Effector memory CD8-positive, alpha-beta T cell (primary cell): ENCODE measurements at regions not wholly inside any gene's neighbourhood (a gene's known extent, or its start where the extent isn't known, plus 50 kb on each side); places are given as distances from the start of the nearest gene placed in this dataset.

Source experiments
- ATAC-seq: fragments of 150-1000 bp; cut with Tn5 transposase; replicated peaks from 2 replicates; pipeline ENCODE4 v1.10.0; 2021; ENCODE audit warnings: mild to moderate bottlenecking, moderate library complexity
- DNase-seq, 3 experiments: peaks; one replicate each; pipeline ENCODE4 v3.0.0; 2021
- H3K27ac Mint-ChIP-seq, 2 donors: one replicate each; pipeline ENCODE4 v1.8.0; 2022; ENCODE audit warnings: mild to moderate bottlenecking in 2 of 2, mixed read lengths in 2 of 2, moderate library complexity in 2 of 2
- H3K27me3 Mint-ChIP-seq, 2 donors: one replicate each; pipeline ENCODE4 v1.8.0; 2022; ENCODE audit warnings: mixed read lengths in 2 of 2
- H3K36me3 Mint-ChIP-seq: one replicate; pipeline ENCODE4 v1.8.0; 2022; ENCODE audit warnings: mild to moderate bottlenecking, moderate library complexity, mixed read lengths; ENCODE audit not compliant: insufficient read depth
- H3K4me1 Mint-ChIP-seq, 2 donors: one replicate each; pipeline ENCODE4 v1.8.0; 2022; ENCODE audit warnings: low read depth in 2 of 2, mixed read lengths in 2 of 2
- H3K4me3 Mint-ChIP-seq, 2 donors: one replicate each; pipeline ENCODE4 v1.8.0; 2022; ENCODE audit warnings: mild to moderate bottlenecking in 2 of 2, mixed read lengths in 2 of 2, moderate library complexity in 2 of 2
- H3K9me3 Mint-ChIP-seq, 2 donors: one replicate each; pipeline ENCODE4 v1.8.0; 2022; ENCODE audit warnings: mixed read lengths in 2 of 2

- Mint-ChIP-seq H3K9me3 (no peaks in the 10 kb centered on the region), H3K27ac (no peak overlapping the region), H3K27me3 (no peaks in the 10 kb centered on the region), H3K4me1 (peaks cover 0 to under 1% of the 10 kb centered on the region in 2 donors), H3K36me3 (no peaks in the 10 kb centered on the region), H3K4me3 (no peak overlapping the region)
- ATAC-seq = no peak
- DNase-seq = no peak
Observed at GRCh38 chr6:79864421-79864820, 82.9 kb downstream of the ELOVL4 start.

- H3K36me3 Mint-ChIP-seq = no peaks in the 10 kb centered on the region
- no peaks in the 10 kb centered on the region for H3K27me3 Mint-ChIP-seq
- ATAC-seq = no peak
- H3K4me3 Mint-ChIP-seq = no peak overlapping the region
- H3K4me1 Mint-ChIP-seq = no peaks in the 10 kb centered on the region
- H3K9me3 Mint-ChIP-seq = no peaks in the 10 kb centered on the region
- DNase-seq = no peak
- no peak overlapping the region for H3K27ac Mint-ChIP-seq
Observed at GRCh38 chr6:79864001-79864400, 83.4 kb downstream of the ELOVL4 start.

DNA sequence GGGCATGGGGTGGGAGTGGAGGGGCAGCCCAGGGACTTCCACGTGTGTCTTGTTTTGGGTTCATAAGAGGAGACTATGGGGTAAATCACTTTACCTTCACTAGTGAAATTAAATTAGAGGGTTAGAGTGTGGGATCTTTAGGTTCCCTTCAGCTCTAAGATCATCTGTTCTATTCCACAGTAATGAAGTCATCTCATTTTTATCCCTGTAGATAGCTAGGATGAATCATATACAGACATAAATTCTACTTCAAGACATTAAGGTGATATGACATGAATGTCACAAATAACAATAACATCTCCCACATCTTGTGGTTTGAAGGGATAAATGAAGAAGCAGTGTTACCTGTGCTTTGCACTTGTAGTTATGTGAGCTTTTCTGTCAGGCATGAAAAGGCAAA is 83.8 kb downstream of the ELOVL4 start:
- Mint-ChIP-seq H3K9me3 (no peaks in the 10 kb centered on the region), H3K4me1 (no peaks in the 10 kb centered on the region), H3K27ac (no peak overlapping the region), H3K27me3 (no peaks in the 10 kb centered on the region), H3K4me3 (no peak overlapping the region), H3K36me3 (no peaks in the 10 kb centered on the region)
- no peak for ATAC-seq
- DNase-seq = no peak

GRCh38 chr6:79862711-79863110 is 84.6 kb downstream of the ELOVL4 start:
- H3K4me3 Mint-ChIP-seq = no peak overlapping the region
- H3K4me1 Mint-ChIP-seq = no peaks in the 10 kb centered on the region
- no peak for DNase-seq
- H3K27me3 Mint-ChIP-seq = no peaks in the 10 kb centered on the region
- H3K36me3 Mint-ChIP-seq = no peaks in the 10 kb centered on the region
- ATAC-seq = no peak
- no peaks in the 10 kb centered on the region for H3K9me3 Mint-ChIP-seq
- no peak overlapping the region for H3K27ac Mint-ChIP-seq

GRCh38 chr6:79862126-79862525 is 85.2 kb downstream of the ELOVL4 start:
- Mint-ChIP-seq H3K27ac (no peak overlapping the region), H3K4me3 (no peak overlapping the region), H3K9me3 (no peaks in the 10 kb centered on the region), H3K4me1 (no peaks in the 10 kb centered on the region), H3K27me3 (no peaks in the 10 kb centered on the region), H3K36me3 (no peaks in the 10 kb centered on the region)
- DNase-seq (no peak), ATAC-seq (no peak)

GRCh38 chr6:79861023-79861422 is 86.3 kb downstream of the ELOVL4 start:
- DNase-seq (no peak), ATAC-seq (no peak)
- no peaks in the 10 kb centered on the region for H3K27me3 Mint-ChIP-seq
- H3K9me3 Mint-ChIP-seq = no peaks in the 10 kb centered on the region
- no peaks in the 10 kb centered on the region for H3K4me1 Mint-ChIP-seq
- H3K27ac Mint-ChIP-seq = no peak overlapping the region
- no peaks in the 10 kb centered on the region for H3K36me3 Mint-ChIP-seq
- no peak overlapping the region for H3K4me3 Mint-ChIP-seq

DNA sequence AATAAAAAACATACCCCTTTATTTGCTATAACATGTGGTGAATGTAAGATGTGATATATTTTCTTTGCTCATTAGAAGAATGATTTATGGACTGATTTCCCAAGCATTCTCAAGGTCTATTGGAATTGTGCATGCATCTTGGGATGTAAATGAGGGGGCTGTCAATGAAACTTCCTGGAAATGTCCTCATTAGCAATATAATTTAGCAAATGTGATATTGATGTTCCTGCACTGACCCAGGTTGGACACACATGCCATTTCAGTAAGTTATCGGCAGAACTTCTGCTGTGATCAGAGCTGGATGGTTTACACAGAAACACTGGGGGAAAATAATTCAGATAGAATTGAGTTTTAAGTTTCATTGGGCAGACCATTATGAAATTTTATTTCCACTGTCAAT is 99.9 kb downstream of the ELOVL4 start:
- Mint-ChIP-seq H3K9me3 (no peaks in the 10 kb centered on the region), H3K4me1 (no peaks in the 10 kb centered on the region), H3K4me3 (no peak overlapping the region), H3K36me3 (no peaks in the 10 kb centered on the region), H3K27me3 (peaks cover 27 to 28% of the 10 kb centered on the region in 2 donors), H3K27ac (no peak overlapping the region)
- no peak for DNase-seq
- no peak for ATAC-seq

GRCh38 chr6:79842376-79843040 is 104.8 kb downstream of the ELOVL4 start:
- no peak for ATAC-seq
- Mint-ChIP-seq H3K4me1 (no peaks in the 10 kb centered on the region), H3K4me3 (no peak overlapping the region), H3K36me3 (no peaks in the 10 kb centered on the region), H3K27ac (no peak overlapping the region), H3K9me3 (peaks cover 0 to 4% of the 10 kb centered on the region in 2 donors), H3K27me3 (peaks cover 11 to 26% of the 10 kb centered on the region in 2 donors)
- no peak for DNase-seq

GRCh38 chr6:79841577-79842375 is 105.6 kb downstream of the ELOVL4 start:
- no peaks in the 10 kb centered on the region for H3K36me3 Mint-ChIP-seq
- DNase-seq (no peak), ATAC-seq (no peak)
- peaks cover 9 to 29% of the 10 kb centered on the region in 2 donors for H3K27me3 Mint-ChIP-seq
- peaks cover 0 to 4% of the 10 kb centered on the region in 2 donors for H3K9me3 Mint-ChIP-seq
- no peak overlapping the region for H3K27ac Mint-ChIP-seq
- no peaks in the 10 kb centered on the region for H3K4me1 Mint-ChIP-seq
- no peak overlapping the region for H3K4me3 Mint-ChIP-seq

- Mint-ChIP-seq H3K27me3 (peaks cover 32 to 37% of the 10 kb centered on the region in 2 donors), H3K4me1 (no peaks in the 10 kb centered on the region)
Observed at GRCh38 chr6:79838851-79839250, 108.5 kb downstream of the ELOVL4 start.

DNA sequence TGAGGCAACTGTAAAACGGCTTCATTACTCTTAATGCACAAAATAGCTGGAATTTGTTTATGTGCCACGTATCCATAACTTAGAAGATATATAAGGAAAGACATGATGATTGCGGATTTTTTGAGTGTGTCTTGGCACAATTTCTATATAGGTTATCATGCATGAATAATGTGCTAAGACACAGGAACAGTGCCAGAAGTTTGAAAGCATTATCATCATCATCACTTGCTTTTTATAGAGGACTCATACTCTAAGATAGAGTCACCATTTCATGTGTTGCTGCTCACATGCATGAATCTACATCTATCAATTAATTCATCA is 113.4 kb downstream of the ELOVL4 start:
- DNase-seq (no peak), ATAC-seq (no peak)
- Mint-ChIP-seq H3K36me3 (no peaks in the 10 kb centered on the region), H3K4me1 (no peaks in the 10 kb centered on the region), H3K27me3 (peaks cover 33 to 39% of the 10 kb centered on the region in 2 donors), H3K9me3 (no peaks in the 10 kb centered on the region), H3K27ac (no peak overlapping the region), H3K4me3 (no peak overlapping the region)

More at GRCh38 chr6:79838851-79839250, 108.5 kb downstream of the ELOVL4 start:
- DNase-seq (no peak), ATAC-seq (no peak)
- Mint-ChIP-seq H3K9me3 (peaks cover 0 to 4% of the 10 kb centered on the region in 2 donors), H3K36me3 (no peaks in the 10 kb centered on the region), H3K27ac (no peak overlapping the region), H3K4me3 (no peak overlapping the region)

- Mint-ChIP-seq H3K27ac (no peak overlapping the region), H3K36me3 (no peaks in the 10 kb centered on the region), H3K4me1 (no peaks in the 10 kb centered on the region), H3K4me3 (no peak overlapping the region), H3K9me3 (no peaks in the 10 kb centered on the region), H3K27me3 (peaks cover 33 to 39% of the 10 kb centered on the region in 2 donors)
- ATAC-seq (no peak), DNase-seq (no peak)
Observed at GRCh38 chr6:79833264-79833963, 113.9 kb downstream of the ELOVL4 start.

DNA sequence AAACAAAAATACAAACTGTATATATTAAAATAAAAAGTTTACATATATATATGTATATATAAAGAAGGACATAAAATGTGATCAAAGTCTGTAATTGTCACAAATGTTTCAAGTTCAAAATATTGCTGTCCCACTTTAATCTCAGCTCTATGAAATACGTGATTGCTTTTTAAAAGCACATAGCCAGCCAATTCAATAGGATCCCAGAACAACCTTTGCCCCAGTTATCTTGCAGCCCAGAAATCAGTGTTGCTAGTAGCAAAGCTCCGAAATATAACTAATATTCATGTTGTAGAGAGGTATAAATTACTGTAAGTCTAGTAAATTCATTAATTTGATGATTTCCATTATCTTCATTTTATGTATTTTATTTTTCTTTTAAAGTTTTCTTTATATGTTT is 114.6 kb downstream of the ELOVL4 start:
- Mint-ChIP-seq H3K4me1 (no peaks in the 10 kb centered on the region), H3K9me3 (no peaks in the 10 kb centered on the region), H3K27ac (no peak overlapping the region), H3K27me3 (peaks cover 38 to 42% of the 10 kb centered on the region in 2 donors), H3K4me3 (no peak overlapping the region), H3K36me3 (no peaks in the 10 kb centered on the region)
- ATAC-seq = no peak
- no peak for DNase-seq

GRCh38 chr6:79824202-79824601 is 123.2 kb downstream of the ELOVL4 start:
- Mint-ChIP-seq H3K4me3 (no peak overlapping the region), H3K4me1 (no peaks in the 10 kb centered on the region), H3K9me3 (no peaks in the 10 kb centered on the region), H3K27me3 (peaks cover 39 to 50% of the 10 kb centered on the region in 2 donors), H3K27ac (no peak overlapping the region), H3K36me3 (no peaks in the 10 kb centered on the region)
- ATAC-seq (no peak), DNase-seq (no peak)
